ENCODE measurements at regions not wholly inside any gene's neighbourhood (a gene's known extent, or its start where the extent isn't known, plus 50 kb on each side); places are given as distances from the start of the nearest gene placed in this dataset.

DNA sequence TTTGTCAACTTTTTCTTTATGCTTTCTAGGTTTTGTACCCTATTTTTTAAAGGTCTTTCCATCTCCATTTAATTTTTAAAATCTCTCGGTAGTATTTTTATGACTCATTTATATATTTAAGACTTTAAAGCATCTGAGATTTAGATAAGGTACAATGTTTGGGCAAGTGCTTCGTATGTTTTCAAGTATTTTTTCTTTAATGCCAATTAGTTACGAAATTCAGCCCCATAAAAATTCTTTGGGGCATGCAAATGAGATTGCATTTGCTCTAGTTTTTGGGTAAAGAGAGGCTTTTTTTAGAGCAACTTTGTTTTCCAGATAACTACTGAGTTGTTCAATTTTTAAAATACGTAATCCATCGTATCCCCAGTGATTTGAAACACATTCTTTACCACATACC, 65.3 kb upstream of the CRHR1 start:
- DNase-seq (ENCODE audit: low read depth) = no peak

DNA sequence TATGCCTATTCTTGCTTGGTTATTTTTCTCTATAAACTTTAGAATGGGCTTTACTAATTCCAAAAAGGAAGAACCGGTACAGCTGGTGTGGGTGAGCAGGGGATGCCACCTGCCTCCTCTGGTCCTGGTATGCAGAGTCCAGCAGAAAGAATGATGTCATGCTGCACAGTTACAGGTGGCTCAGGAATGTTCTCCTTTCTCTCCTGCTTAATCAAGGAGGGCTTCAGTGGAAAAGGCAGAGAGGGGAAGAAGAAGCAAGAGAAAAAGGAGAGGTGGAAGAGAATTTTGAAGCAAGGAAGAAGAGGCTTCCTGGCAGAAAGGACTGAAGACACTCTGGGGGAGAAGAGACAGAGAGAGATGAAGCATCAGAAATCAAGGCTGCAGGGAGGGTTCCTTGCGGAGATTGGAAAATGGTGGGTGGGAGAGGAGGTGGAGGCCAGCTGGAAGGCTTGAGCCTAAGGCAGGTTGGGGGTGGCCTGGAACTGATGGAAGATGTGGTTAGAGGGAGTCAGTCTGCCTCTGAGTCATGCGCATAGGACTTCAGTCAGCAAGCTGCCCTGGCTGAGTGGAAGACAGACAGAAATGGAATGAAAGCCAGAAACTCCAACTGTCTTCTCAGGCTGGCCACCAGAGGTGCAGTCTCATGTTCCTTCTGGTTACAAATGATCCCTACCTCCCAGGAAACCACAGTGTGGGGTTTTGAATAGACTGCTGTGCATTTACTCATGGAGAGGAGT, 64.6 kb upstream of the CRHR1 start:
- DNase-seq (ENCODE audit: low read depth) = no peak

DNA sequence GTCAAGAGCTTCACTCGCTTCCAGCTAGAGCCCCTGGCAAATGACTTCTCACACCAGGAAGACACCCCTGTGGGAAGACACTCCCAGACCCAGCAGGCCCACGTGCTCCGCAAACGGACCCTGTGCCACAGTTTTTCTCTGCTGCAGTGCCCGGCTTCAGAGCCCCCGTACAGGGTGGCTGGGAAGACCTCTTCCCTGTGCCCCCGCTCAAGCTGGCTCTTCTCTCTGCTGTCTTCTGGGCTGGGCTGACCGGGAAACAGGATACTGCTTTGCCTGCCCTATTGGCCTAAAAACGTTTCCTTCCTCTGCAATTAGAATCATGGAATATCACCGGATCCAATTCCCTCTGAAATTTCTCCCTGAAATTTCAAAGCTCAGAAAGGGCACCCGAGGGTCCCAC, 63.7 kb upstream of the CRHR1 start:
- DNase-seq (ENCODE audit: low read depth) = no peak

GRCh38 chr17:45722161-45722560, 62.0 kb upstream of the CRHR1 start:
- DNase-seq (ENCODE audit: low read depth) = no peak

- DNase-seq (ENCODE audit: low read depth) = no peak
These were observed 54.7 kb upstream of the CRHR1 start for GRCh38 chr17:45729294-45729907.

DNA sequence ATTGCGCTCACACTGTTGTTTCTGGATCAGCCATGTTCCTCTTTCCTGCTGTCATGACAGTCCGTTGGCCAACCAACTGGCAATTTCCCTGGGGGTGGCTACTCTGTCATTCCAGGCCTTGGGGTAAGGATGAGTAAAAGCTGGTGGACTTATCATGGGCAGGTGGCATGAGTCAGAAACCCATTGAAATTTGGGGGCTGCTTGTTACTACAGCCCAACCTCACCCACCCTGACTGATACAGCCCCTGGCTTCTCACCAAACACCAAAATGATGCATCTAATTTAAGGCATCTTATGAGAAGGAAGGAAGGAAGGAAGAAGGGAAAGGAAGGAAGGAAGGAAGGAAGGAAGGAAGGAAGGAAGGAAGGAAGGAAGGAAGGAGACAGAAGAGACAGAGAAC, 53.9 kb upstream of the CRHR1 start:
- DNase-seq (ENCODE audit: low read depth) = no peak

DNA sequence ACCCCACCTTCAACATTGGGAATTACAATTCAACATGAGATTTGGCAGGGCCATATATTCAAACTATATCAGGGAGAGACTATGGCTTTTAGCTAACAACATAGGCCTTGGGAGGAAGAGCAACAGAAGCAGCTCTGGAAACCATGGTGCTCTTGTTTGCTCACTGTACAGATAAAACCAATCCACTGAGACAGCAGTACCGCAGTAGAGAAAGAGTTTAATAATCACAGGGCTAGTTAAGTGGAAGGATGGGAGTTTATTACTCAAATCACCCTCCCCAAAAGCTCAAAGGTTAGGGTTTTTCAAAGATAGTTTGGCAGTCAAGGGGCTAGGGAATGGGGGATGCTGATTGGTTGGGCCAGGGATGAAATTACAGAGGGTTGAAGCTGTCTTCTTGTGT, 52.7 kb upstream of the CRHR1 start:
- no peak for DNase-seq (ENCODE audit: low read depth)

- DNase-seq (ENCODE audit: low read depth) = no peak
These were observed 51.1 kb upstream of the CRHR1 start for GRCh38 chr17:45732926-45733505.

GRCh38 chr17:45733781-45734180, 50.3 kb upstream of the CRHR1 start:
- no peak for DNase-seq (ENCODE audit: low read depth)

All from activated gamma-delta T cell treated with anti-CD3 and anti-CD28 coated beads, Interleukin-2, amount 50 U/mL, for 16 hours (primary cell).